ENCODE measurements at regions not wholly inside any gene's neighbourhood (a gene's known extent, or its start where the extent isn't known, plus 50 kb on each side); places are given as distances from the start of the nearest gene placed in this dataset.

DNA sequence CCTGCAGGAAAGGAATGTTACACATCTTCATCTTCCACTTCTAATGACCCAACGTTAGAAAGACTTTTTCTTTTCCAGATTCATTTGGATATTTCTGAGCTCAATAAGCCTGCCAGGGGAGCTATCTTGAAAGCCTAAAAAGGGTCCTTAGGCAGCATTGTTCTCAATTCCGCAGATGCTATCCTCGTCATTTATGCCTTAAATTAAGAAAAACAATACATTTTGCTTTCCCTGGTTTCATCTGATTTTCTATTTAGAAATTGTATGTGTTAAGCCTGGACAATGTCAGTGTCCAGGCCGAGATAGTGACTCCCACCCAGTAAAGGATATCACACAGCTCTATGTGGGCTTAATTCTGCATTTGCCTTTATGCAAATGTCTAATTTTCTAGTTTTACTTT, 721.3 kb downstream of the DIAPH3 start:
- ATAC-seq (no peak), DNase-seq (no peak)
- intact Hi-C loops (cut with micrococcal nuclease), result no loop called here
- H3K4me1 ChIP-seq (ENCODE audit: control insufficient read depth, insufficient read depth, low read length), result no peaks in the 10 kb centered on the region
- no peak overlapping the region for H3K27ac ChIP-seq (ENCODE audit: low read length)
- H3K36me3 ChIP-seq (ENCODE audit: control insufficient read depth, insufficient read depth, low read length), result no peaks in the 10 kb centered on the region
- H3K4me3 Mint-ChIP-seq, result no peak overlapping the region
- TF ChIP-seq, protein P1, sequence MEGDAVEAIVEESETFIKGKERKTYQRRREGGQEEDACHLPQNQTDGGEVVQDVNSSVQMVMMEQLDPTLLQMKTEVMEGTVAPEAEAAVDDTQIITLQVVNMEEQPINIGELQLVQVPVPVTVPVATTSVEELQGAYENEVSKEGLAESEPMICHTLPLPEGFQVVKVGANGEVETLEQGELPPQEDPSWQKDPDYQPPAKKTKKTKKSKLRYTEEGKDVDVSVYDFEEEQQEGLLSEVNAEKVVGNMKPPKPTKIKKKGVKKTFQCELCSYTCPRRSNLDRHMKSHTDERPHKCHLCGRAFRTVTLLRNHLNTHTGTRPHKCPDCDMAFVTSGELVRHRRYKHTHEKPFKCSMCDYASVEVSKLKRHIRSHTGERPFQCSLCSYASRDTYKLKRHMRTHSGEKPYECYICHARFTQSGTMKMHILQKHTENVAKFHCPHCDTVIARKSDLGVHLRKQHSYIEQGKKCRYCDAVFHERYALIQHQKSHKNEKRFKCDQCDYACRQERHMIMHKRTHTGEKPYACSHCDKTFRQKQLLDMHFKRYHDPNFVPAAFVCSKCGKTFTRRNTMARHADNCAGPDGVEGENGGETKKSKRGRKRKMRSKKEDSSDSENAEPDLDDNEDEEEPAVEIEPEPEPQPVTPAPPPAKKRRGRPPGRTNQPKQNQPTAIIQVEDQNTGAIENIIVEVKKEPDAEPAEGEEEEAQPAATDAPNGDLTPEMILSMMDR (IDR thresholded peaks at IDR 0.05), result no peak
- 85% methylated on average over 3 of the region's 4 CpGs for WGBS (ENCODE audit: insufficient coverage)
- H3K4me1 Mint-ChIP-seq, result no peaks in the 10 kb centered on the region
- peaks cover 0 to 4% of the 10 kb centered on the region in 2 donors for H3K9me3 Mint-ChIP-seq
- no peak overlapping the region for H3K4me3 ChIP-seq (ENCODE audit: low read length)
- no peaks in the 10 kb centered on the region for H3K9me3 ChIP-seq (ENCODE audit: control insufficient read depth, insufficient read depth, low read length)
- no peak overlapping the region for H3K27ac Mint-ChIP-seq
- no peaks in the 10 kb centered on the region for H3K27me3 ChIP-seq (ENCODE audit: control insufficient read depth, insufficient read depth, low read length)
- no peaks in the 10 kb centered on the region for H3K36me3 Mint-ChIP-seq
- no peaks in the 10 kb centered on the region for H3K27me3 Mint-ChIP-seq (ENCODE audit: low read depth in 2 of 2)

DNA sequence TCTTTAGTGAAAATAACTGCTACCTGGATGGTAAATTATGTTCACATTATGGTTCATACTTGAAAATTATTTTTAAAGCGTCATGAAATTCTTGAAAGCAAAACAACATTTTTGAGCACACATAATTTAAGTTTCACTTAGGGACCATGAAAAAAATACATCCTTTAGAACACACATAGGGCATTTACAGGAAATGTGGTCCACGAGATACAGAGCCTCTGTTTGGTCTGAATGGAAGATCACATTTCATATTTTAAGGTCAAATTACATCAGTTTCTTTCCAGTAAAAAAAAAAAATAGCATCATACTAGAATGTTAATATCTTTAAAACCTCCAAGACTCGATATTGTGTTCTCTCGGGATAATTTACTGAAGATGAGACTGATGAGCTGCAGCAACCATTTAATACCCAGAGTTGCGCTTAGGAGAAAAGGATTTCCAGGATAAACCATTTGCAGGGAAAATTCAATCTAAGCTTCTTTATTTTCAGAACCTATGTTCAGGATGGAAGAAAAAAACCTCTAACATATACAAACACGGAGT, 720.7 kb downstream of the DIAPH3 start:
- H3K27me3 ChIP-seq (ENCODE audit: control insufficient read depth, insufficient read depth, low read length), result no peaks in the 10 kb centered on the region
- TF ChIP-seq, protein P1 (IDR thresholded peaks at IDR 0.05), result no peak
- ATAC-seq (no peak), DNase-seq (no peak)
- Mint-ChIP-seq H3K4me1 (no peaks in the 10 kb centered on the region), H3K27me3 (ENCODE audit: low read depth in 2 of 2) (no peaks in the 10 kb centered on the region), H3K4me3 (no peak overlapping the region), H3K36me3 (no peaks in the 10 kb centered on the region), H3K27ac (no peak overlapping the region), H3K9me3 (peaks cover 0 to 4% of the 10 kb centered on the region in 2 donors)
- no peak overlapping the region for H3K27ac ChIP-seq (ENCODE audit: low read length)
- no peaks in the 10 kb centered on the region for H3K9me3 ChIP-seq (ENCODE audit: control insufficient read depth, insufficient read depth, low read length)
- H3K4me3 ChIP-seq (ENCODE audit: low read length), result no peak overlapping the region
- 44% methylated on average over 4 of the region's 6 CpGs for WGBS (ENCODE audit: insufficient coverage)
- H3K4me1 ChIP-seq (ENCODE audit: control insufficient read depth, insufficient read depth, low read length), result no peaks in the 10 kb centered on the region
- intact Hi-C loops (cut with micrococcal nuclease), result no loop called here
- H3K36me3 ChIP-seq (ENCODE audit: control insufficient read depth, insufficient read depth, low read length), result no peaks in the 10 kb centered on the region

DNA sequence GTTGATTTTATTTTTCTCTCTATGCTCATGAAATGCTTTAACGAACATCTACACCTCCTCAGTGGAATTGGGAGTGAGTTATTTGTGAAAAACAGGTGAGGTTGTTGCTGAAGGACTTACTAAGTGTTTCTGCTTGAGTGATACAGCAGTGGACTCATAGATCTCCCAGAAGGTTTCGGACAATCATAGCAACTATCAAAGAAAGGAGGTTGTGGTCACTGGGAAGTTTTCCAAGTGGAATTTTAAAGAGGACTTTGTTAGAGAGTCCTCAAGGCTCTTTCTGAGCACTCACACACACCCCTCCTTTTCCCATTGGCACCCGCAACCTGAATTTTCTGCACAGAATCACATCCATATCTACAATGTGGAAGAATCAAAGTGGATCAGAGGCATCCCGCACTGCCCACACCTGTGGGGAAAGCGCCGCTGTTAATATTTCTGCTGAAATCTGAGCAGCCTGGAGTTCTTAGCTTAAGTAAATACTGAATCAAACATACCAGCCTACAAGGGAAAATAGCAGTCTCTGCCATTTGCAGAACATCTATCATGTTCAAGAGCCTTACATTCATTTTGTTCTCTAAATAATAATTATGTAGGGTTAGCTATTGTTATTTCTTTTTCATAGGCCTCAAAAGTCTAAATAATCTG, 719.4 kb downstream of the DIAPH3 start:
- Histone ChIP-seq H3K4me1 (ENCODE audit: control insufficient read depth, insufficient read depth, low read length) (no peaks in the 10 kb centered on the region), H3K27me3 (ENCODE audit: control insufficient read depth, insufficient read depth, low read length) (no peaks in the 10 kb centered on the region), H3K4me3 (ENCODE audit: low read length) (no peak overlapping the region), H3K27ac (ENCODE audit: low read length) (no peak overlapping the region), H3K36me3 (ENCODE audit: control insufficient read depth, insufficient read depth, low read length) (no peaks in the 10 kb centered on the region), H3K9me3 (ENCODE audit: control insufficient read depth, insufficient read depth, low read length) (no peaks in the 10 kb centered on the region)
- WGBS (ENCODE audit: insufficient coverage), result 91% methylated on average over 5 of the region's 6 CpGs
- no peaks in the 10 kb centered on the region for H3K4me1 Mint-ChIP-seq
- DNase-seq, result no peak
- no peak for ATAC-seq
- H3K27me3 Mint-ChIP-seq (ENCODE audit: low read depth in 2 of 2), result no peaks in the 10 kb centered on the region
- peaks cover 0 to 1% of the 10 kb centered on the region in 2 donors for H3K9me3 Mint-ChIP-seq
- TF ChIP-seq, protein P1 (IDR thresholded peaks at IDR 0.05), result no peak
- H3K4me3 Mint-ChIP-seq, result no peak overlapping the region
- intact Hi-C loops (cut with micrococcal nuclease), result no loop called here
- no peak overlapping the region for H3K27ac Mint-ChIP-seq
- H3K36me3 Mint-ChIP-seq, result no peaks in the 10 kb centered on the region

DNA sequence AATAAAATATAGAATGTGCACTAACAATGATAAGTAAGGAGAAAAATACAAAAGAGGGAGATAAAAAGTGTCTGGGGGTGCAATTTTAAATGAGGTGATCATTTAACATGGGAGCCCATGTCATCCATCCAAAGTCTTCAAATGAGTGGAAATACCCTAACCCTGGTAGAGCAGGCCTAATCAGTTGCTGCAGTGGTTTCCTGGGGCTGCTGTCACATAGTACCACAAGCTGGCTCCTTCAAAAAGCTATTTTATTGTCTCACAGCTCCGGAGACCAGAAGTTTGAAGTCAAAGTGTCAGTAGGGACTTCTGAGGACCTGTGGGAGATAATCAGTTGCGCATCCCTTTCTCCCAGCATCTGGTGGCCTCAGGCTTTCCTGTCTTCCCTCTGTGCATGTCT, 717.9 kb downstream of the DIAPH3 start:
- no peak for DNase-seq
- no peak overlapping the region for H3K27ac ChIP-seq (ENCODE audit: low read length)
- H3K27me3 Mint-ChIP-seq (ENCODE audit: low read depth in 2 of 2), result no peaks in the 10 kb centered on the region
- H3K4me1 Mint-ChIP-seq, result no peaks in the 10 kb centered on the region
- TF ChIP-seq, protein P1 (IDR thresholded peaks at IDR 0.05), result no peak
- no peaks in the 10 kb centered on the region for H3K4me1 ChIP-seq (ENCODE audit: control insufficient read depth, insufficient read depth, low read length)
- no peak overlapping the region for H3K4me3 ChIP-seq (ENCODE audit: low read length)
- intact Hi-C loops (cut with micrococcal nuclease), result no loop called here
- no peak overlapping the region for H3K4me3 Mint-ChIP-seq
- no peaks in the 10 kb centered on the region for H3K36me3 Mint-ChIP-seq
- no peak for ATAC-seq
- H3K27me3 ChIP-seq (ENCODE audit: control insufficient read depth, insufficient read depth, low read length), result no peaks in the 10 kb centered on the region
- H3K9me3 ChIP-seq (ENCODE audit: control insufficient read depth, insufficient read depth, low read length), result no peaks in the 10 kb centered on the region
- 48% methylated on average over 2 of the region's 2 CpGs for WGBS (ENCODE audit: insufficient coverage)
- peaks cover 0 to 2% of the 10 kb centered on the region in 2 donors for H3K9me3 Mint-ChIP-seq
- H3K36me3 ChIP-seq (ENCODE audit: control insufficient read depth, insufficient read depth, low read length), result no peaks in the 10 kb centered on the region
- no peak overlapping the region for H3K27ac Mint-ChIP-seq
